ENCODE measurements at regions not wholly inside any gene's neighbourhood (a gene's known extent, or its start where the extent isn't known, plus 50 kb on each side); places are given as distances from the start of the nearest gene placed in this dataset.
A peak's percentile ranks its signal among the peaks of the same experiment; 100 is the strongest.

GRCh38 chr10:111199587-111199986, 122.8 kb downstream of the ADRA2A start:
- intact Hi-C loops (cut with DNase I) = no loop called here
- no peak for DNase-seq

DNA sequence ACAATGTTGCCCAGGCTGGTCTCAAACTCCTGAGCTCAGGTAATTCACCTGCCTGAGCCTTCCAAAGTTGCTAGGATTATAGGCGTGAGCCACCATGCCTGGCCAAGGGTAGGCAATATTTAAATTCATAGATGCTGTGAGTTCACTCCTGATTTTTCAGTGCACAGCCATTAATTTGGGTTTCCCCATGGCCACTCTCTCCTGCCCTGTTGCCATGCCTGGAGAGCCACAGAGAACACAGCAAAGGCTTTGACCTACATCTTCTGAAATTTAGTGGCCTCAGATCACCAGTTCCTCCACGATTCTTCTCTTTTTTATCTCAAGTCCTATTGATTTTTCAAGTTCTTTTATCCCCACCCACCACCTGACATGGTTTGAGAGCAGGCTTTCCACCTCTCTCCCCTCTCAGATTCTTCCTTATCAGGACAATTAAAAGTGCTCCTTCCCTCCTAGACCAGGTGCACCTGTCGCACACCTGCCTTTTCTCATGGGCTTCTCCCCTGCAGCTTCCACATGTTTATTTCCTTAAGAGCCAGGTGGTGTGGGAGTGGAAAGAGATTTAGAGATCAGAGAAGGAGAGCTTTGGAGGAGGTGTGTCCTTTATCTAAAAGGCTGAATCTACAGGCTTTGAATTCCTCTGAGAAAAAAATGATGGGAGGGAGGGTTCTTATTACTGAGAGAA, 123.8 kb downstream of the ADRA2A start:
- intact Hi-C loops (cut with DNase I) = no loop called here
- no peak for DNase-seq

- intact Hi-C loops (cut with DNase I) = no loop called here
- DNase-seq = no peak
Observed at GRCh38 chr10:111203615-111204014, 126.8 kb downstream of the ADRA2A start.

DNA sequence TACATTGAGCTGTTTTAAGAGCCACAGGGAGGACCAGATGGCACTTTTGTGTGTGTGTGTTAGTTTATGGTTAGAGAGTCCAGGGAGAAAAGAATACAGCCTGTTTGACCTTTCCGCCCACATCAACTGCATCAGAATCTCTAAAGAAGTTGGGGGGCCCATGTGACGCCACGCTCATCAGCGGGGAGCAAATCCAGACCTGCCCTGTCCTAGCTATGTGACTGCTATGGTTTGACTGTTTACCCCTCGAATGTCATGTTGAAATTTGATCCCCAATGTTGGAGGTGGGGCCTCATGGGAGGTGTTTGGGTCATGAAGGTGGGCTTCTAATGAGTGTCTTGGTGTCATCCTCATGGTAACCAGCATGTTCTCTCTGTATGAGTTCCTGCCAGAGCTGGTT, 128.0 kb downstream of the ADRA2A start:
- DNase-seq = no peak
- intact Hi-C loops (cut with DNase I) = no loop called here

- intact Hi-C loops (cut with DNase I) = no loop called here
- DNase-seq = no peak
Observed at GRCh38 chr10:111206521-111206920, 129.7 kb downstream of the ADRA2A start.

DNA sequence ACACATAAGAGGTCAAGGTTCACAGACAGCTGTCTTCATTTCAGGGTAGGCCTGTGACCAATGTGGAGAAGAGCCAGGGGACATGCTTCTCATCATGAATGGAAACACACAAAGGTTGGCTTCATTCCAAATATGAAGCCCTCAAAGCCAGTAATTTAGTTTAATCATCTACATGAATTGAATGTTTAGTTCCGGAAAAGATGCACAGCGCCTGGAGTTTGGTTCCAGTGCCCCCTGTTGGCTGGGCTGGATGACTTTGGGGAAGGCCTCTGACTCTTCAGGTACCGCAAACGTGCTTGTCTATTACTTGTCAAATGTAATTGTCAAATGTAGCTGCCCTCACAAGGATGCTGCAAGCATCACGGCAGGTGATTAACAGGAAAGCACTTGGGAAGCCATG, 130.7 kb downstream of the ADRA2A start:
- DNase-seq = peak in 1 of 10 donors; percentile 9
- intact Hi-C loops (cut with DNase I) = no loop called here

GRCh38 chr10:111208951-111209350, 132.1 kb downstream of the ADRA2A start:
- DNase-seq = no peak
- intact Hi-C loops (cut with DNase I) = no loop called here

DNA sequence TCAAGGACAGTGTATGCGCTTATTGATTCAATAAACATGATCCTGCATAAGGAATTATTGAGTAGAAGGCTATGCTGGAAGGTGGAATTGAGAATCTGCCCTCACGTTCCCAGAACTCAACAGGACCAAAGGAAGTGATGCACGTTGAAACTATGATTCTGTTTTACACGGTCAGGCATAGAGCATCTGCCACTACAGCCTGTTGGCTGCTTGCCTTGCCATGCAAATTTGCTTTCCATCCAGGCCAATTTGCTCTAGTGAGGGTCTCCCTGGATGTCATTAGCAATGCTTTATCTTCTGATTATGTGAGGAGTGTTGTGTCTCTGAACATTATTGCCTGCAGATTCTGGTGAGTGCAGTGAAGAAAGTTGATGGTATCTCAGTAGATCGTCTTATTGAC, 132.9 kb downstream of the ADRA2A start:
- DNase-seq = no peak
- intact Hi-C loops (cut with DNase I) = no loop called here

DNA sequence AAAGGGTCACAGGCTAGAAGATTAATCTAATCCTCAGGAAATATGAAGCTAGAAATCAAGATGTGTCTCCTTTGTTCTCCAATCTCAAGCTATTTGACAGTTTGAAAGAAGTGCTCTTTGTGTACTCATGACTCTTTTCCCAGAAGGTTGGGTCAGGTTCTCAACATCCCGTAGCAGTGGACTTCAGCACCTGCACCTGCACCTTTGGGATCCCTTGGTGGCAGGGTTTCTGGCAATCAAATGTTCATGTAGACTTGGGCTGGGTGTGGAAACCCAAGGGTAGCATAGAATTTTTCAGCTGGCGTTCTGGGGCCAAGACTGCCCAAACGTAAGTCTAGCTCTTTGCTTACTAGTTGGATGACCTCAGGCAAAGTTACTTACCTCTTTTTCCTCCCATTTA, 134.4 kb downstream of the ADRA2A start:
- intact Hi-C loops (cut with DNase I) = no loop called here
- DNase-seq = no peak

GRCh38 chr10:111211706-111212105, 134.9 kb downstream of the ADRA2A start:
- no peak for DNase-seq
- intact Hi-C loops (cut with DNase I) = no loop called here

GRCh38 chr10:111221682-111222480, 145.1 kb downstream of the ADRA2A start:
- intact Hi-C loops (cut with DNase I) = no loop called here
- DNase-seq = peak in 2 of 10 donors; percentile 13 to 71

GRCh38 chr10:111222961-111223360, 146.1 kb downstream of the ADRA2A start:
- peak in 3 of 10 donors; percentile 31 to 86 (median 72) for DNase-seq
- intact Hi-C loops (cut with DNase I) = no loop called here

GRCh38 chr10:111231779-111232178, 154.9 kb downstream of the ADRA2A start:
- intact Hi-C loops (cut with DNase I) = no loop called here
- peak in 1 of 10 donors; percentile 38 for DNase-seq

DNA sequence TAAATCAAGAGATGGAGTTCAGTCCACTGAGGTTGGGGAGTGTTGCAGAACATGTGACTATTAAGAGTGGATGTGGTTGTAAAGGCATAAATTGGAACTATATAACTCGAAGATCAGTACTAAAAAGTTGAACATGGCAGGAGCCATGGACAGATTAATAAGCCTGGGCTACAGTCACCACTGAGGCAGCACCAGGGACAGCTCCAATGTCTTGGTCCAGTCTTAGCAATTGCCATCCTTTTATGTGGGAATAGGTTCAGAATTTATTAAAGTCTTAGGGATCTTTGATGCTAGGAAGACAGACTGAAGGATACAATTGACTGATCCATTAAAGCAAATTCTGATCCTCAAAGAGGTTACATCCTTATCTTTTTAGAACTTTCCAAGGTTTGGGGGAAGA, 156.6 kb downstream of the ADRA2A start:
- intact Hi-C loops (cut with DNase I) = no loop called here
- no peak for DNase-seq

GRCh38 chr10:111234234-111234913, 157.5 kb downstream of the ADRA2A start:
- intact Hi-C loops (cut with DNase I) = no loop called here
- DNase-seq = no peak

DNA sequence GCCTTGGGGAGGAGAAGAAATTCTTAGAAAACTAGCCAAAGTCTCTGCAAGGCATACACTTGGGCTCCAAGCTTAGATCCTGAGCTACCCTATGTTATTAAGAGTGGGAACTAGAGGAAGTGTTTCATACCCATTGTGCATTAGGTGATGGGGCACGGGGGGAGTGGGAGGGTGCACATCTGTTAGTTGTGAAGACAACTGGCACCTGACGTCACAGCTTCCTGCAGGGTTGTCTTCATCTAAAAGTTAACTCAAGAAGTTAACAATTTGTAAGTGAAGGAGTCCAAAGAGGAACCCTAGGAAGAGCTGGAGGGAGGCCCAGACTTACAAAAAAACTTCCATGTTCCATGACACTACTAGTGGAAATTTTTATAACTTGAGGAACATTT, 158.1 kb downstream of the ADRA2A start:
- DNase-seq = no peak
- intact Hi-C loops (cut with DNase I) = no loop called here

DNA sequence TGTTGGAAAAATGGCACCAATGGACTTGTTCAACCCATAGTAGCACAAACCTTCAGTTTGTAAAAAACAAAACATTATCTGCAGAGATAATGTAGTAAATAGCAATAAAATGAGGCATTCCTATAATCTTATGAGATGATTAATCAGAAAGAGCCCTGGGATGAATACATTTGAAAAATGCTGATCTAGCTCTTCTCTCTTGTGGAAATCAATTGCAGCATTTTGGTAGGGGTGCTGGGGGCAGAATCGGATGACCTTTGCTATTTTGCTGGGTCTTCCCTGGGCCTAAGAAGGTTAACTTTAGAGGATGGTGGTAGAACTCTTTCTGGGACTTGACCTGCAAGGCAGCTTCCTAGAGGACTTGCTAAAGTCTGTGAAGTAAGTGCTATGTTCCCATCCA, 163.5 kb downstream of the ADRA2A start:
- intact Hi-C loops (cut with DNase I) = no loop called here

DNA sequence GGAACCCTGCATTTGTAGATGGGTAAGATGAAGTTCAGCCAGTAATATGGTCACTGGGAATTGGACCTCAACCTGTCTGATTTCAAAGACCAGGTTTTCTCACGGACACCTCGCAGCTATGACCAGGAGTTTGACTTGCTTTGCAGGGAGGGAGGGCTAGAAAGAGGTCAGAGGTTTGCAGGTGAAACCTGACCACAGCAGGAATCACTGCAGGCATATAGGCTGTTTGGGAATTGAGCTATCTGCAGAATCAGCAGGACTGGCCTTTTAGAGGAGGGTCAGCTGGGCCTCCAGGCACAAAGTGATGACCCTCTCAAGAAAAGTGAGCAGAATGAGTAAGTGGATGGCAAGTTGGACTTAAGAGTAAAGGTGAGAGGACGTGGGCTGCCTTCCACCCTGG, 166.3 kb downstream of the ADRA2A start:
- intact Hi-C loops (cut with DNase I) = no loop called here
- no peak for DNase-seq

More for the DNA sequence above, 163.5 kb downstream of the ADRA2A start:
- DNase-seq = no peak

DNA sequence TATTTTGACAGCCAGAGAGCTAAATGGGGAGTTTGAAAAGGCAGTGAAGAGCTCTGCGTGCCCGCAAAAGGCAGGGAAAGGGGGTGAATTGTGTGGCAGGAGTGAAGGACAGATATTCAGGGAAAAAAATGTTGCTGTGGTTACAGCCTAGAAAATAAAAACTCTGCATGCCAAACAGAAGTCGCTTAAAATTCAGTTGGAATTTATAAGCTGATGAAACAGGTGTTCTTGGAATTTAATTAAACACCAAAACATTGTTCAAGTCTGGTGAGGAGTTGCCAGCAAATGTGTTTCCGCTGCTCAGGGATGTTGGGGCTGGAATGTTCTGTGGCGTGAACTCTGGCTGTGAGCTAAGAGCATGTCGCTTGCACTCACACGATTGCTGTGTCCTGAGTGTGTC, 169.3 kb downstream of the ADRA2A start:
- intact Hi-C loops (cut with DNase I) = no loop called here
- no peak for DNase-seq

- DNase-seq = no peak
- intact Hi-C loops (cut with DNase I) = no loop called here
Observed at GRCh38 chr10:111246814-111247452, 170.1 kb downstream of the ADRA2A start.

DNA sequence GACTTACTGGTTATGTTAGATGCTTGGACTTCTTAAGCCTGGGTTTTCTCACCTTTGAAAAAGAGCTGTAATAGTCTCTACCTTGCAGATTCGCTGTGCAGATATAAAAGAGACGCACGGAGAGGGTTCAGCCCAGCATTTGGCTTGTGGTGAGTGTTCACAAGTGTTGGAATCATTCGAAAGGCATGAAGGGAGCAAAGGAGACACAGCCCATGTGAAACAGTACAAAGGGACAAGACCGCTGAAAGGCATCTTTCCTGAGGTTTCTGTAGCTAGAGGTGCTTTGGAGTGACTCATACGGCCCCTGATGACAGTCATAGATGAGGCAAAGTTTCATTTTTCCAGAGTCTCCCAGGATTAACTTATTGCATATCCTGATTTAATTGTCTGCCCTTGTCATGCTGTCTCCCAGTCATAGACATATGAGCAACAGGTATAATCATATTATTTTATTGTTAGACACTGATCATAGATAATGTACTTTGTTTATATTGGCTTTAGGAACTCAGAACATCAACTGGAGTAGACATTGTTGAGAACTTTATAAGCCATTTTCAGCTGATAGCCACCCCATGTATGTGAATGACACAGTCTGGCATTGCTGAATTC, 171.1 kb downstream of the ADRA2A start:
- intact Hi-C loops (cut with DNase I) = no loop called here
- no peak for DNase-seq

All from posterior cingulate gyrus (tissue), 11 donors.